Trophoblast cell (in vitro differentiated cells and primary cell): ENCODE measurements at regions not wholly inside any gene's neighbourhood (a gene's known extent, or its start where the extent isn't known, plus 50 kb on each side); places are given as distances from the start of the nearest gene placed in this dataset.

Experiments
- DNase-seq, 2 donors: peaks; one replicate each; pipeline ENCODE4 v3.0.0-alpha.2; 2016
- H2AFZ ChIP-seq: 2 replicates; pipeline ENCODE4 v1.6.1; 2013; ENCODE audit warnings: low read length, moderate library complexity, mild to moderate bottlenecking; ENCODE audit not compliant: insufficient read depth, poor library complexity
- H2AK5ac ChIP-seq: 2 replicates; pipeline ENCODE4 v1.6.1; 2013; ENCODE audit warnings: mild to moderate bottlenecking, low read length
- H2BK120ac ChIP-seq: 2 replicates; pipeline ENCODE4 v1.6.1; 2013; ENCODE audit warnings: low read length, mild to moderate bottlenecking, moderate library complexity; ENCODE audit not compliant: insufficient read depth, poor library complexity
- H2BK12ac ChIP-seq: 2 replicates; pipeline ENCODE4 v1.6.1; 2013; ENCODE audit warnings: mild to moderate bottlenecking, low read length, moderate library complexity
- H2BK5ac ChIP-seq: 2 replicates; pipeline ENCODE4 v1.6.1; 2013; ENCODE audit warnings: low read length, low read depth, moderate library complexity, mild to moderate bottlenecking; ENCODE audit not compliant: poor library complexity
- H3K14ac ChIP-seq: 2 replicates; pipeline ENCODE4 v1.6.1; 2013; ENCODE audit warnings: mild to moderate bottlenecking, low read length
- H3K18ac ChIP-seq: 2 replicates; pipeline ENCODE4 v1.6.1; 2013; ENCODE audit warnings: mild to moderate bottlenecking, low read length
- H3K23ac ChIP-seq: 2 replicates; pipeline ENCODE4 v1.6.1; 2013; ENCODE audit warnings: low read length
- H3K27ac ChIP-seq: 2 replicates; pipeline ENCODE4 v1.5.1; 2013; ENCODE audit warnings: low read depth, mild to moderate bottlenecking, inconsistent platforms, low read length, moderate library complexity
- H3K27me3 ChIP-seq: 2 replicates; pipeline ENCODE4 v1.6.1; 2013; ENCODE audit warnings: inconsistent platforms, mild to moderate bottlenecking, low read length, moderate library complexity; ENCODE audit not compliant: insufficient read depth
- H3K36me3 ChIP-seq, 2 experiments: 1 replicate in 1 of 2; 2 replicates in 1 of 2; pipeline ENCODE4 v1.6.1; 2013; ENCODE audit warnings: low read length in 2 of 2, mild to moderate bottlenecking in 2 of 2, moderate library complexity in 1 of 2; ENCODE audit not compliant: insufficient read depth in 2 of 2, control insufficient read depth in 1 of 2
- H3K4ac ChIP-seq: 2 replicates; pipeline ENCODE4 v1.6.1; 2013; ENCODE audit warnings: low read depth, mild to moderate bottlenecking, low read length, moderate library complexity
- H3K4me1 ChIP-seq, 2 experiments: 1 replicate in 1 of 2; 2 replicates in 1 of 2; pipeline ENCODE4 v1.6.1; 2013; ENCODE audit warnings: low read length in 2 of 2, mild to moderate bottlenecking in 2 of 2, moderate library complexity in 1 of 2; ENCODE audit not compliant: insufficient read depth in 2 of 2, control insufficient read depth in 1 of 2
- H3K4me2 ChIP-seq: 2 replicates; pipeline ENCODE4 v1.6.1; 2013; ENCODE audit warnings: inconsistent platforms, mild to moderate bottlenecking, low read length, moderate library complexity
- H3K4me3 ChIP-seq: 2 replicates; pipeline ENCODE4 v1.5.1; 2013; ENCODE audit warnings: mild to moderate bottlenecking, low read depth, low read length, inconsistent platforms
- H3K79me1 ChIP-seq: one replicate; pipeline ENCODE4 v1.6.1; 2013; ENCODE audit warnings: low read length
- H3K79me2 ChIP-seq: 2 replicates; pipeline ENCODE4 v1.6.1; 2013; ENCODE audit warnings: low read length, mild to moderate bottlenecking; ENCODE audit not compliant: control insufficient read depth, insufficient read depth, poor library complexity
- H3K9ac ChIP-seq: 2 replicates; pipeline ENCODE4 v1.6.1; 2013; ENCODE audit warnings: mild to moderate bottlenecking, low read length
- H3K9me3 ChIP-seq: 2 replicates; pipeline ENCODE4 v1.6.1; 2013; ENCODE audit warnings: low read depth, mild to moderate bottlenecking, control low read depth, inconsistent platforms, low read length; ENCODE audit not compliant: insufficient read depth
- H4K12ac ChIP-seq: 2 replicates; pipeline ENCODE4 v1.6.1; 2013; ENCODE audit warnings: low read depth, mild to moderate bottlenecking, low read length, moderate library complexity
- H4K8ac ChIP-seq: 2 replicates; pipeline ENCODE4 v1.6.1; 2013; ENCODE audit warnings: low read depth, mild to moderate bottlenecking, low read length, moderate library complexity
- H4K91ac ChIP-seq: one replicate; pipeline ENCODE4 v1.6.1; 2013; ENCODE audit warnings: low read depth, mild to moderate bottlenecking, low read length, moderate library complexity
- WGBS: extraction: QIAGEN DNeasy Blood & Tissue Kit; methylation state at CpG from one replicate; pipeline ENCODE4 v1.1.7; 2013; ENCODE audit warnings: missing lambda C conversion rate; ENCODE audit not compliant: insufficient read length, insufficient coverage; ENCODE audit errors: extremely low coverage; 5-methylcytosine and 5-hydroxymethylcytosine counted together

DNA sequence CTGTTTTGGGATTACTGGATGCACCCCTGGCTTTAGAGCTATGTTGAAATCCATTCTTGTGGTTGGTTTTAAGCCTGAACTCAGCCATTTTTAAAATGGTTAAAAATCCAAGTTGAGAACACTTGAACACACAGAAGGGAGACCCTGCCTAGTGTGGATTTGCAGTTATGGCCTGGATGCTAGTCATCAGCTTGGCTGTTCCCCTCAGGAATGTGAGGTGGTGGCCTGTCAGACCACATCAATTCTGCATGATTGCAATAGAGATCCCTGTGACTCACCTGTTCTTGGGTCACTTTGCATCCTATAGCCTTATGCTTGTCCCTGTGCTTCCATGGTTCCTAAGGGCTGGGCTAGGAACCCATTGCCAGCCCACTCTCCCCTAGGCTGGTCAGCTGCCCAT lies 454.1 kb downstream of the ATP23 start:
- no peaks in the 10 kb centered on the region for H3K36me3 ChIP-seq
- no peak overlapping the region for H3K4ac ChIP-seq
- no peaks in the 10 kb centered on the region for H3K9me3 ChIP-seq
- H4K91ac ChIP-seq: no peak overlapping the region
- no peak overlapping the region for H3K27ac ChIP-seq
- no peak overlapping the region for H2AFZ ChIP-seq
- no peak overlapping the region for H3K23ac ChIP-seq
- no peak for DNase-seq
- no peak overlapping the region for H4K12ac ChIP-seq
- no peaks in the 10 kb centered on the region for H3K79me1 ChIP-seq
- no peak overlapping the region for H2BK120ac ChIP-seq
- H3K4me3 ChIP-seq: no peak overlapping the region
- no peak overlapping the region for H3K18ac ChIP-seq
- H2BK12ac ChIP-seq: no peak overlapping the region
- no peaks in the 10 kb centered on the region for H3K27me3 ChIP-seq
- H3K14ac ChIP-seq: no peak overlapping the region
- H2AK5ac ChIP-seq: no peak overlapping the region
- no peak overlapping the region for H3K9ac ChIP-seq
- no peak overlapping the region for H3K4me2 ChIP-seq
- no peak overlapping the region for H4K8ac ChIP-seq
- H3K79me2 ChIP-seq: no peaks in the 10 kb centered on the region
- no peaks in the 10 kb centered on the region for H3K4me1 ChIP-seq
- H2BK5ac ChIP-seq: no peak overlapping the region

DNA sequence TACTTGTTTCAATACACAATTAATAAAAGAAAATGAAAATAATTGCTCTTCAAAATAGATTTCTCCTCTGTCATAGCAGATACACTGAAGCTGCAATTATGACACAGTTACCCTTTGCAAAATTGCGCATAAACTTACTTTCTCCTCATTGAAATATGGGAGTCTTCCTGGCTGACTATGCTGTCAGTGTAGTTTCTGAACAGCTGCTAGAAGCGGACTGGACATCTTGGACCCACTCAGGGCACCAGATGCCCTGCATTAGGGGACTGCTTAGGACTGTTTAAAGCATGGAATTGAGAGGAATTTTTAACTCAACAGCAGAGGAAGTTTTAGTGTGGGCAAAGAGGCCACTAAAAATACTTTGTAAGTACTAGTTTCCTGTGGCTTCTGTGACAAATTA lies 454.9 kb downstream of the ATP23 start:
- no CpG with 5 or more reads among the region's 2 CpGs for WGBS
- Histone ChIP-seq H3K27me3 (no peaks in the 10 kb centered on the region), H3K18ac (no peak overlapping the region)

DNA sequence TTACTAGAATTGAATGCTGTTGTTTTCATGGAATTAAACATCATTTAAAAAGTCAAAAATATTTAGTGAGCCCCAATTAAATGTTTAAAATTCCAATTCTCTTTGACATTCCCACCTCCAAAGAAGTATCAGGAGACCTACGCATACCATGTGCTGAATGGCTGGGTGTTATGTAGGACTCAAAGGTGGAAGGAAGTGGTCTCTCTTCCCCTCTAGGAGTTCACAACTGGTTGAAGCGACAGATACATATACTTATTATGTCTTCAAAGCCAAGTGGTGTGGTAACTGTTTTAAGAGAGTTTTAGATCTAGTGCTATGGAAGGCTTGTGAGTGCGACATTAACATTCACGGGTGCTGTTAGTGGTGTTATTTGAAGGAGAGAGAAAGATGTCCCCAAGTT lies 464.0 kb downstream of the ATP23 start:
- Histone ChIP-seq H3K9me3 (no peaks in the 10 kb centered on the region), H3K14ac (no peak overlapping the region), H2AFZ (no peak overlapping the region), H3K9ac (no peak overlapping the region), H2BK120ac (no peak overlapping the region), H3K4me3 (no peak overlapping the region), H3K4ac (no peak overlapping the region), H3K36me3 (no peaks in the 10 kb centered on the region), H3K18ac (no peak overlapping the region), H4K12ac (no peak overlapping the region), H4K8ac (no peak overlapping the region), H4K91ac (no peak overlapping the region), H3K79me2 (no peaks in the 10 kb centered on the region), H2AK5ac (no peak overlapping the region), H2BK5ac (no peak overlapping the region), H2BK12ac (no peak overlapping the region), H3K23ac (no peak overlapping the region), H3K4me2 (no peak overlapping the region), H3K27me3 (no peaks in the 10 kb centered on the region), H3K27ac (no peak overlapping the region), H3K79me1 (no peaks in the 10 kb centered on the region), H3K4me1 (no peaks in the 10 kb centered on the region)
- no CpG with 5 or more reads among the region's 4 CpGs for WGBS
- no peak for DNase-seq

More for the DNA sequence above, 454.9 kb downstream of the ATP23 start:
- no peak overlapping the region for H2AFZ ChIP-seq
- no peaks in the 10 kb centered on the region for H3K79me2 ChIP-seq
- no peak overlapping the region for H3K4ac ChIP-seq
- no peak overlapping the region for H3K27ac ChIP-seq
- no peak overlapping the region for H2BK5ac ChIP-seq
- no peak overlapping the region for H4K12ac ChIP-seq
- H2BK120ac ChIP-seq: no peak overlapping the region
- H3K23ac ChIP-seq: no peak overlapping the region
- no peaks in the 10 kb centered on the region for H3K4me1 ChIP-seq
- no peak overlapping the region for H2BK12ac ChIP-seq
- H3K9me3 ChIP-seq: no peaks in the 10 kb centered on the region
- no peak overlapping the region for H4K8ac ChIP-seq
- no peaks in the 10 kb centered on the region for H3K36me3 ChIP-seq
- H3K4me2 ChIP-seq: no peak overlapping the region
- H2AK5ac ChIP-seq: no peak overlapping the region
- no peak overlapping the region for H3K14ac ChIP-seq
- no peak for DNase-seq
- no peak overlapping the region for H3K4me3 ChIP-seq
- H4K91ac ChIP-seq: no peak overlapping the region
- H3K9ac ChIP-seq: no peak overlapping the region
- H3K79me1 ChIP-seq: no peaks in the 10 kb centered on the region

DNA sequence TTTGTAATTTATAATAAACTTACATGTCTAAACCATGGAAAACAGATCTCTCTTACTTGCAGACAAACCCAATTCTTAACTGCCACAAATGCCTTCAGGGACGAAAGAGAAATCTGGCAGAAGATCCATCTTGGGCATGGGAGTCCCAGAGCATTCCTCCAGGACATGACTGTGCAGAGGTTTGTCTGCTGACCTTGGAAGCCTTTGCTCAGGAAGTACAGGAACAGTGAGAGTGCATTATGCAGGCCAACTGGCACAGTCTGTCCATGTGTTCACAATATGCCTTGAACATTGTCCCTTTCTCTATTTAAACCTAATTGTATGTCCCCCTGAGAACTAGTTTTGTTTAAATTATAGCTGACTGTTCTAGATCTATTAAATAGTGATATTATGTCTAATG lies 467.1 kb downstream of the ATP23 start:
- no peak overlapping the region for H2BK120ac ChIP-seq
- H3K18ac ChIP-seq: no peak overlapping the region
- H3K27ac ChIP-seq: no peak overlapping the region
- no peaks in the 10 kb centered on the region for H3K79me2 ChIP-seq
- H2BK5ac ChIP-seq: no peak overlapping the region
- no peak overlapping the region for H3K23ac ChIP-seq
- no peak overlapping the region for H3K14ac ChIP-seq
- peaks cover 1% of the 10 kb centered on the region for H3K79me1 ChIP-seq
- no peak overlapping the region for H2BK12ac ChIP-seq
- H3K27me3 ChIP-seq: no peaks in the 10 kb centered on the region
- H4K8ac ChIP-seq: no peak overlapping the region
- H3K9me3 ChIP-seq: no peaks in the 10 kb centered on the region
- no peak overlapping the region for H4K91ac ChIP-seq
- H2AFZ ChIP-seq: no peak overlapping the region
- H2AK5ac ChIP-seq: no peak overlapping the region
- H3K4me1 ChIP-seq: peaks cover 0 to 4% of the 10 kb centered on the region in 2 experiments
- WGBS: no CpG with 5 or more reads among the region's 1 CpG
- no peak overlapping the region for H3K4me3 ChIP-seq
- H3K9ac ChIP-seq: no peak overlapping the region
- H3K4ac ChIP-seq: no peak overlapping the region
- DNase-seq: no peak
- H4K12ac ChIP-seq: no peak overlapping the region
- no peaks in the 10 kb centered on the region for H3K36me3 ChIP-seq
- H3K4me2 ChIP-seq: no peak overlapping the region
